ENCODE measurements at regions not wholly inside any gene's neighbourhood (a gene's known extent, or its start where the extent isn't known, plus 50 kb on each side); places are given as distances from the start of the nearest gene placed in this dataset.

DNA sequence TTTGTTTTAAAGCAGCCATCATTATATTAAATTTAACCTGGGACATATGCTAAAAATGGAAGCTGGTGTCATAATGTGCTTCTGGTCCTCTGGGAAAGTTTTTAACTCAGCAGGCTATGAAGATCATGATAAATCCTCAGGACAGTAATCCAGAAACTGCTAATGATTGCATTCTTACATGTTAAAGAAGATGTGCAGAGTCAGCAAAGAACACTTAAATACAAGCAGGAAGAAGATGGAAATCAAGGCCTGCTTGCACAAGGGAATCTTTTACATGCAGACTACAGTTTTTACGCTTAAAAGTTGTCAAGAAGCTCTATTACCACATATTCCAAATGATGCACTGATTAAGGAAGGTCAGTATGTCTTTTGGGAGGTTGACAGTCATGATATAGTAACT lies 246.0 kb upstream of the PTPRD start:
- H3K4me2 ChIP-seq: no peak overlapping the region
- TF ChIP-seq, protein P1, sequence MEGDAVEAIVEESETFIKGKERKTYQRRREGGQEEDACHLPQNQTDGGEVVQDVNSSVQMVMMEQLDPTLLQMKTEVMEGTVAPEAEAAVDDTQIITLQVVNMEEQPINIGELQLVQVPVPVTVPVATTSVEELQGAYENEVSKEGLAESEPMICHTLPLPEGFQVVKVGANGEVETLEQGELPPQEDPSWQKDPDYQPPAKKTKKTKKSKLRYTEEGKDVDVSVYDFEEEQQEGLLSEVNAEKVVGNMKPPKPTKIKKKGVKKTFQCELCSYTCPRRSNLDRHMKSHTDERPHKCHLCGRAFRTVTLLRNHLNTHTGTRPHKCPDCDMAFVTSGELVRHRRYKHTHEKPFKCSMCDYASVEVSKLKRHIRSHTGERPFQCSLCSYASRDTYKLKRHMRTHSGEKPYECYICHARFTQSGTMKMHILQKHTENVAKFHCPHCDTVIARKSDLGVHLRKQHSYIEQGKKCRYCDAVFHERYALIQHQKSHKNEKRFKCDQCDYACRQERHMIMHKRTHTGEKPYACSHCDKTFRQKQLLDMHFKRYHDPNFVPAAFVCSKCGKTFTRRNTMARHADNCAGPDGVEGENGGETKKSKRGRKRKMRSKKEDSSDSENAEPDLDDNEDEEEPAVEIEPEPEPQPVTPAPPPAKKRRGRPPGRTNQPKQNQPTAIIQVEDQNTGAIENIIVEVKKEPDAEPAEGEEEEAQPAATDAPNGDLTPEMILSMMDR (IDR thresholded peaks at IDR 0.05; ENCODE audit: poor library complexity): no peak
- no peak for TF ChIP-seq EZH2 (IDR thresholded peaks at IDR 0.05; ENCODE audit: borderline replicate concordance)
- no peak for TF ChIP-seq EZH2phosphoT487 (IDR thresholded peaks at IDR 0.05; ENCODE audit: low read depth, severe bottlenecking, unreplicated experiment)
- no peak overlapping the region for H2AFZ ChIP-seq
- H3K27ac ChIP-seq: no peak overlapping the region
- H3K9me2 ChIP-seq (replicated peaks; ENCODE audit: insufficient read depth): no peaks in the 10 kb centered on the region
- no peaks in the 10 kb centered on the region for H3K36me3 ChIP-seq (replicated peaks; ENCODE audit: insufficient read depth, low read depth)
- 80% methylated on average over 1 of the region's 1 CpG for WGBS (ENCODE audit: low lambda C conversion rate, missing lambda C conversion rate)
- no peaks in the 10 kb centered on the region for H4K20me1 ChIP-seq (ENCODE audit: insufficient read depth, poor library complexity, severe bottlenecking)
- H3K4me3 ChIP-seq: no peak overlapping the region
- no peaks in the 10 kb centered on the region for H3K4me1 ChIP-seq (ENCODE audit: insufficient read depth)
- no peaks in the 10 kb centered on the region for H3K9me3 ChIP-seq (ENCODE audit: low read depth)
- H3K27me3 ChIP-seq: no peaks in the 10 kb centered on the region
- H3K79me2 ChIP-seq: no peaks in the 10 kb centered on the region
- no peak for DNase-seq (ENCODE audit: low spot score)

DNA sequence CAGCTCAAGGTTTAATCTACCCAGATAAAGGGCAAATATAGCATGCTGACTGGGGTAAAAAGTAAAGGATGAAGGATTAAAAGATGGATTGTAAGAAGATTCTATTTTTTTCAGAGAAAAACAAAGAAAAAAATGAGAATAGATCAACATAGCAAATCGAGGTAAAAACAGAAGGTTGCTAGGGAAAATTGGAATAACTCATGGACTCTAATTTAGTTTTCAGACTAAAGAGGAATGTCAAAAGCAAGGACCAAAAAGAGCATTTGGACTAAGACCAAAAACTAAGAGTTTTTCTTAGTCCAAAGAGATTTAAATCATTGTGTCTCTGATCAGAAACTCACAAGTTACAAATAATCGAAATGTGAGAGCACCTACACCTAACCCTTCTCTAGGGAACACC lies 250.7 kb upstream of the PTPRD start:
- no peaks in the 10 kb centered on the region for H4K20me1 ChIP-seq (ENCODE audit: insufficient read depth, poor library complexity, severe bottlenecking)
- H3K4me1 ChIP-seq (ENCODE audit: insufficient read depth): no peaks in the 10 kb centered on the region
- H3K36me3 ChIP-seq (replicated peaks; ENCODE audit: insufficient read depth, low read depth): no peaks in the 10 kb centered on the region
- 88% methylated on average over 2 of the region's 2 CpGs for WGBS (ENCODE audit: low lambda C conversion rate, missing lambda C conversion rate)
- TF ChIP-seq EZH2 (IDR thresholded peaks at IDR 0.05; ENCODE audit: borderline replicate concordance): no peak
- no peak for TF ChIP-seq EZH2phosphoT487 (IDR thresholded peaks at IDR 0.05; ENCODE audit: low read depth, severe bottlenecking, unreplicated experiment)
- TF ChIP-seq, protein P1 (IDR thresholded peaks at IDR 0.05; ENCODE audit: poor library complexity): no peak
- no peak for DNase-seq (ENCODE audit: low spot score)
- H2AFZ ChIP-seq: no peak overlapping the region
- no peaks in the 10 kb centered on the region for H3K79me2 ChIP-seq
- no peak overlapping the region for H3K4me3 ChIP-seq
- no peaks in the 10 kb centered on the region for H3K9me3 ChIP-seq (ENCODE audit: low read depth)
- no peak overlapping the region for H3K27ac ChIP-seq
- H3K4me2 ChIP-seq: no peak overlapping the region
- H3K9me2 ChIP-seq (replicated peaks; ENCODE audit: insufficient read depth): no peaks in the 10 kb centered on the region
- H3K27me3 ChIP-seq: no peaks in the 10 kb centered on the region

DNA sequence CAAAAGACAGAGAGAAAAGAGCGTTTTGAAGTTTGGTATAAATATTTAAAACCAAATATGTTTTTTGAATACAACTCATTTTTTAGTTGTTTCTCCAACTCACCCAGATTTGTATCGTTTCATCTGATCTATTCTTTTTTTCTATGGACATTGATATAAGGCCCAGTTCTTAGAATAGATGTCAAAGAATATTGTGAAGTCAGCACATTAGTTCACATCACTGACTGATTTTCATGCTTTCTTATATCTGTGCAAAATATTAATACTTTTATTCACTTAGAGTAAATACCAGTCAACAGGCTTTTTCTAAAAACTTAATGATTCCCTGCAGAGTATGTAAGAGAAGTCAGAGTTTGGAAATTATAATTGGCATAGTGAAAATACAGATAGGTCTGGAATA lies 254.4 kb upstream of the PTPRD start:
- H3K27ac ChIP-seq: no peak overlapping the region
- no peaks in the 10 kb centered on the region for H3K36me3 ChIP-seq (replicated peaks; ENCODE audit: insufficient read depth, low read depth)
- WGBS (ENCODE audit: low lambda C conversion rate, missing lambda C conversion rate): 91% methylated on average over 2 of the region's 2 CpGs
- no peaks in the 10 kb centered on the region for H3K9me2 ChIP-seq (replicated peaks; ENCODE audit: insufficient read depth)
- no peak overlapping the region for H3K4me3 ChIP-seq
- H3K27me3 ChIP-seq: no peaks in the 10 kb centered on the region
- DNase-seq (ENCODE audit: low spot score): no peak
- H3K4me1 ChIP-seq (ENCODE audit: insufficient read depth): no peaks in the 10 kb centered on the region
- TF ChIP-seq EZH2phosphoT487 (IDR thresholded peaks at IDR 0.05; ENCODE audit: low read depth, severe bottlenecking, unreplicated experiment) (no peak), EZH2 (IDR thresholded peaks at IDR 0.05; ENCODE audit: borderline replicate concordance) (no peak)
- TF ChIP-seq, protein P1 (IDR thresholded peaks at IDR 0.05; ENCODE audit: poor library complexity): no peak
- no peak overlapping the region for H3K4me2 ChIP-seq
- H3K79me2 ChIP-seq: no peaks in the 10 kb centered on the region
- H4K20me1 ChIP-seq (ENCODE audit: insufficient read depth, poor library complexity, severe bottlenecking): no peaks in the 10 kb centered on the region
- no peak overlapping the region for H2AFZ ChIP-seq
- H3K9me3 ChIP-seq (ENCODE audit: low read depth): no peaks in the 10 kb centered on the region

DNA sequence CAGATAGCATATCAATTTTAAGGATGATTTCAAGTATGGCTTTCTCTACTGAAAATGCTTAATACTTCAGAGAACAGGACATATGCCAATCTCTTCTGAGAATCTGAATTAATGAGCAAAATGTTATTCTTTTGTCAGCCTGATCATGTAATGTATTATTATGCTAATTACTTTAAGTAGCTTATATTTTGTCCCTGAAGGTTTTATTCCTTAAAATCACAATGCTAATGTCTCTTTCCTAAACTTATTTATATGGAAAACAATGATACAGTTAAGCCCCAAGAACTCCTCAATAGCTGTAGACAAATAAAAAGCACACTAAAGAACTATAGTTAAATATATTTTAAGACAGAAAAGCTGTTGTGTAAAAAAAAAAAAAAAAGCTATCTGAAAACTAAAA lies 256.9 kb upstream of the PTPRD start:
- Histone ChIP-seq H3K79me2 (no peaks in the 10 kb centered on the region), H3K4me3 (no peak overlapping the region), H3K9me3 (ENCODE audit: low read depth) (no peaks in the 10 kb centered on the region), H3K9me2 (replicated peaks; ENCODE audit: insufficient read depth) (no peaks in the 10 kb centered on the region), H3K27ac (no peak overlapping the region), H3K27me3 (no peaks in the 10 kb centered on the region), H3K4me1 (ENCODE audit: insufficient read depth) (no peaks in the 10 kb centered on the region), H2AFZ (no peak overlapping the region), H3K4me2 (no peak overlapping the region), H3K36me3 (replicated peaks; ENCODE audit: insufficient read depth, low read depth) (no peaks in the 10 kb centered on the region), H4K20me1 (ENCODE audit: insufficient read depth, poor library complexity, severe bottlenecking) (no peaks in the 10 kb centered on the region)
- TF ChIP-seq EZH2phosphoT487 (IDR thresholded peaks at IDR 0.05; ENCODE audit: low read depth, severe bottlenecking, unreplicated experiment) (no peak), EZH2 (IDR thresholded peaks at IDR 0.05; ENCODE audit: borderline replicate concordance) (no peak)
- TF ChIP-seq, protein P1 (IDR thresholded peaks at IDR 0.05; ENCODE audit: poor library complexity): no peak
- DNase-seq (ENCODE audit: low spot score): no peak

Measured in hepatocyte (in vitro differentiated cells).